COLO668 (cell line): ENCODE measurements at regions not wholly inside any gene's neighbourhood (a gene's known extent, or its start where the extent isn't known, plus 50 kb on each side); places are given as distances from the start of the nearest gene placed in this dataset.
A peak's percentile ranks its signal among the peaks of the same experiment; 100 is the strongest.

Experiments used
- DNase-seq: peaks from one replicate; lab custom pipeline; 2025; ENCODE audit not compliant: unreplicated experiment; lab: John Stamatoyannopoulos, UW

- no peak for DNase-seq
These were observed 784.6 kb upstream of the ALCAM start for GRCh38 chr3:104582092-104582491.

GRCh38 chr3:104584682-104585081 is 782.0 kb upstream of the ALCAM start:
- DNase-seq = no peak

- DNase-seq = no peak
These were observed 780.4 kb upstream of the ALCAM start for GRCh38 chr3:104586344-104586743.

GRCh38 chr3:104588442-104588841 is 778.3 kb upstream of the ALCAM start:
- no peak for DNase-seq

GRCh38 chr3:104591776-104592175 is 774.9 kb upstream of the ALCAM start:
- DNase-seq = no peak

- no peak for DNase-seq
These were observed 772.2 kb upstream of the ALCAM start for GRCh38 chr3:104594491-104594890.

- no peak for DNase-seq
These were observed 770.7 kb upstream of the ALCAM start for GRCh38 chr3:104596054-104596453.

- no peak for DNase-seq
These were observed 770.2 kb upstream of the ALCAM start for GRCh38 chr3:104596551-104596950.

- peak; percentile 3 for DNase-seq
These were observed 767.7 kb upstream of the ALCAM start for GRCh38 chr3:104598848-104599511.

GRCh38 chr3:104604326-104605010 is 762.2 kb upstream of the ALCAM start:
- DNase-seq = no peak

- DNase-seq = no peak
These were observed 759.9 kb upstream of the ALCAM start for GRCh38 chr3:104606812-104607211.

- DNase-seq = no peak
These were observed 755.7 kb upstream of the ALCAM start for GRCh38 chr3:104610730-104611652.

GRCh38 chr3:104612218-104612617 is 754.5 kb upstream of the ALCAM start:
- DNase-seq = no peak

GRCh38 chr3:104614564-104614963 is 752.1 kb upstream of the ALCAM start:
- DNase-seq = no peak

- DNase-seq = no peak
These were observed 738.4 kb upstream of the ALCAM start for GRCh38 chr3:104628185-104628789.

- DNase-seq = no peak
These were observed 737.7 kb upstream of the ALCAM start for GRCh38 chr3:104629038-104629437.

GRCh38 chr3:104631254-104631653 is 735.5 kb upstream of the ALCAM start:
- no peak for DNase-seq

- DNase-seq = no peak
These were observed 734.2 kb upstream of the ALCAM start for GRCh38 chr3:104632521-104632920.

- DNase-seq = no peak
These were observed 733.8 kb upstream of the ALCAM start for GRCh38 chr3:104632947-104633346.

GRCh38 chr3:104635872-104636580 is 730.7 kb upstream of the ALCAM start:
- no peak for DNase-seq

- no peak for DNase-seq
These were observed 723.9 kb upstream of the ALCAM start for GRCh38 chr3:104642827-104643226.
